Muscle of leg (tissue), 3 donors: ENCODE measurements at regions not wholly inside any gene's neighbourhood (a gene's known extent, or its start where the extent isn't known, plus 50 kb on each side); places are given as distances from the start of the nearest gene placed in this dataset.

Source experiments
- DNase-seq: peaks from one replicate; pipeline ENCODE4 v3.0.0; 2013
- H3K27ac ChIP-seq: one replicate; pipeline ENCODE4 v1.5.1; 2013; ENCODE audit warnings: mild to moderate bottlenecking, low read length, control low read depth
- H3K27me3 ChIP-seq: one replicate; pipeline ENCODE4 v1.6.1; 2013; ENCODE audit warnings: low read length; ENCODE audit not compliant: control insufficient read depth, insufficient read depth
- H3K36me3 ChIP-seq: one replicate; pipeline ENCODE4 v1.6.1; 2013; ENCODE audit warnings: low read length; ENCODE audit not compliant: control insufficient read depth, insufficient read depth
- H3K4me1 ChIP-seq: one replicate; pipeline ENCODE4 v1.6.1; 2013; ENCODE audit warnings: low read length; ENCODE audit not compliant: control insufficient read depth, insufficient read depth
- H3K4me3 ChIP-seq: one replicate; pipeline ENCODE4 v1.5.1; 2013; ENCODE audit warnings: low read length, control low read depth
- H3K9me3 ChIP-seq: replicated peaks from 2 replicates; pipeline ENCODE4 v1.6.1; 2013; ENCODE audit warnings: low read depth, low read length; ENCODE audit not compliant: control insufficient read depth
- WGBS: methylation state at CpG from one replicate; pipeline ENCODE4 v1.1.5; 2013; ENCODE audit warnings: missing lambda C conversion rate; ENCODE audit not compliant: insufficient coverage; 5-methylcytosine and 5-hydroxymethylcytosine counted together

- H3K4me3 ChIP-seq, result no peak overlapping the region
- DNase-seq, result no peak
- H3K9me3 ChIP-seq, result no peaks in the 10 kb centered on the region
- H3K4me1 ChIP-seq, result no peaks in the 10 kb centered on the region
- no peaks in the 10 kb centered on the region for H3K36me3 ChIP-seq
- WGBS, result no CpG with 5 or more reads among the region's 2 CpGs
- H3K27ac ChIP-seq, result no peak overlapping the region
- no peaks in the 10 kb centered on the region for H3K27me3 ChIP-seq
These were observed 871.1 kb upstream of the SLIT2 start for GRCh38 chr4:19380600-19380999.

GRCh38 chr4:19379191-19379708, 872.5 kb upstream of the SLIT2 start:
- no peak overlapping the region for H3K27ac ChIP-seq
- H3K4me3 ChIP-seq, result no peak overlapping the region
- H3K4me1 ChIP-seq, result no peaks in the 10 kb centered on the region
- 44% methylated on average over 2 of the region's 6 CpGs for WGBS
- no peaks in the 10 kb centered on the region for H3K9me3 ChIP-seq
- no peaks in the 10 kb centered on the region for H3K36me3 ChIP-seq
- no peaks in the 10 kb centered on the region for H3K27me3 ChIP-seq
- DNase-seq, result no peak

GRCh38 chr4:19375931-19376330, 875.8 kb upstream of the SLIT2 start:
- no peaks in the 10 kb centered on the region for H3K4me1 ChIP-seq
- H3K27me3 ChIP-seq, result no peaks in the 10 kb centered on the region
- no peaks in the 10 kb centered on the region for H3K9me3 ChIP-seq
- no peak overlapping the region for H3K4me3 ChIP-seq
- peak; percentile 73 for DNase-seq
- WGBS, result 75% methylated on average over 1 of the region's 2 CpGs
- H3K27ac ChIP-seq, result no peak overlapping the region
- H3K36me3 ChIP-seq, result no peaks in the 10 kb centered on the region

GRCh38 chr4:19375136-19375804, 876.4 kb upstream of the SLIT2 start:
- Histone ChIP-seq H3K4me1 (no peaks in the 10 kb centered on the region), H3K9me3 (no peaks in the 10 kb centered on the region), H3K27me3 (no peaks in the 10 kb centered on the region), H3K27ac (no peak overlapping the region), H3K4me3 (no peak overlapping the region), H3K36me3 (no peaks in the 10 kb centered on the region)
- no CpG with 5 or more reads among the region's 4 CpGs for WGBS
- peak; percentile 53 for DNase-seq

GRCh38 chr4:19372390-19372789, 879.3 kb upstream of the SLIT2 start:
- Histone ChIP-seq H3K27ac (no peak overlapping the region), H3K4me3 (no peak overlapping the region), H3K27me3 (no peaks in the 10 kb centered on the region), H3K9me3 (no peaks in the 10 kb centered on the region), H3K36me3 (no peaks in the 10 kb centered on the region), H3K4me1 (no peaks in the 10 kb centered on the region)
- no peak for DNase-seq
- WGBS, result no CpG with 5 or more reads among the region's 2 CpGs

- H3K4me3 ChIP-seq, result no peak overlapping the region
- DNase-seq, result no peak
- no peaks in the 10 kb centered on the region for H3K4me1 ChIP-seq
- H3K27ac ChIP-seq, result no peak overlapping the region
- no peaks in the 10 kb centered on the region for H3K27me3 ChIP-seq
- H3K36me3 ChIP-seq, result no peaks in the 10 kb centered on the region
- no peaks in the 10 kb centered on the region for H3K9me3 ChIP-seq
- 80% methylated on average over 1 of the region's 3 CpGs for WGBS
These were observed 882.9 kb upstream of the SLIT2 start for GRCh38 chr4:19368800-19369199.

GRCh38 chr4:19366916-19367315, 884.8 kb upstream of the SLIT2 start:
- DNase-seq, result peak; percentile 68
- WGBS, result no CpG with 5 or more reads among the region's 2 CpGs
- no peaks in the 10 kb centered on the region for H3K27me3 ChIP-seq

GRCh38 chr4:19358015-19358414, 893.7 kb upstream of the SLIT2 start:
- no peak overlapping the region for H3K27ac ChIP-seq
- no peak overlapping the region for H3K4me3 ChIP-seq
- no CpG with 5 or more reads among the region's 2 CpGs for WGBS
- no peaks in the 10 kb centered on the region for H3K9me3 ChIP-seq
- no peaks in the 10 kb centered on the region for H3K36me3 ChIP-seq
- no peaks in the 10 kb centered on the region for H3K27me3 ChIP-seq
- no peaks in the 10 kb centered on the region for H3K4me1 ChIP-seq
- no peak for DNase-seq

More at GRCh38 chr4:19366916-19367315, 884.8 kb upstream of the SLIT2 start:
- no peaks in the 10 kb centered on the region for H3K4me1 ChIP-seq
- no peak overlapping the region for H3K27ac ChIP-seq
- H3K4me3 ChIP-seq, result no peak overlapping the region
- H3K36me3 ChIP-seq, result no peaks in the 10 kb centered on the region
- no peaks in the 10 kb centered on the region for H3K9me3 ChIP-seq

- WGBS, result no CpG with 5 or more reads among the region's 1 CpG
- H3K4me1 ChIP-seq, result no peaks in the 10 kb centered on the region
These were observed 902.3 kb upstream of the SLIT2 start for GRCh38 chr4:19349416-19349815.

GRCh38 chr4:19348746-19349145, 903.0 kb upstream of the SLIT2 start:
- DNase-seq, result no peak
- Histone ChIP-seq H3K27ac (no peak overlapping the region), H3K36me3 (no peaks in the 10 kb centered on the region), H3K4me1 (no peaks in the 10 kb centered on the region), H3K4me3 (no peak overlapping the region), H3K9me3 (no peaks in the 10 kb centered on the region), H3K27me3 (no peaks in the 10 kb centered on the region)

More at GRCh38 chr4:19349416-19349815, 902.3 kb upstream of the SLIT2 start:
- Histone ChIP-seq H3K4me3 (no peak overlapping the region), H3K27ac (no peak overlapping the region), H3K36me3 (no peaks in the 10 kb centered on the region), H3K9me3 (no peaks in the 10 kb centered on the region), H3K27me3 (no peaks in the 10 kb centered on the region)
- no peak for DNase-seq

GRCh38 chr4:19346636-19347035, 905.1 kb upstream of the SLIT2 start:
- H3K4me1 ChIP-seq, result no peaks in the 10 kb centered on the region
- no peaks in the 10 kb centered on the region for H3K9me3 ChIP-seq
- no peak overlapping the region for H3K4me3 ChIP-seq
- H3K36me3 ChIP-seq, result no peaks in the 10 kb centered on the region
- no CpG with 5 or more reads among the region's 3 CpGs for WGBS
- no peak overlapping the region for H3K27ac ChIP-seq
- H3K27me3 ChIP-seq, result no peaks in the 10 kb centered on the region
- DNase-seq, result peak; percentile 69
